HG03571 (cell line): ENCODE measurements at regions not wholly inside any gene's neighbourhood (a gene's known extent, or its start where the extent isn't known, plus 50 kb on each side); places are given as distances from the start of the nearest gene placed in this dataset.

Experiments used
- ATAC-seq: cut with Tn5 transposase; IDR thresholded peaks from one replicate; pipeline ENCODE4 v1.9.1; 2021; ENCODE audit not compliant: unreplicated experiment

DNA sequence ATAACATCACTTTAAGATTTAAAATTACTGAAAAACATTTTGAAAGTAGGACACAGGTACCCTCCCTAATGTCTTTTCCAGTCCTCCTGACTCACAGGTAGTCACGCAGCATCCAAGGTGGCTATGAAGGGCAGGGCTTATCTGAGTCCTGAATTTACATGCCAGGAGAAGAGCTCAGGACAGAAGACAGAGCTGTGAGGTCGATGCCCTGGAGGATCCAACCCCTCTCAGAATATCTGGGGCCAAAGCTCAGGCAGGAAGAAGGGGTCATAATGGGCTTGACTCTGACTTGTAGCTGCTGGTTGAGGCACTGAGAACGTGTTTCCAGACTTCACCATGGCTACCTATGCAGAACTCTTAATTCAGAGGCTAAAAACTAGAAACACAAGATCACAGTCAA, 177.5 kb downstream of the AASDH start:
- ATAC-seq: no peak

GRCh38 chr4:56208103-56208502, 179.2 kb downstream of the AASDH start:
- no peak for ATAC-seq

- ATAC-seq: no peak
These were observed 181.0 kb downstream of the AASDH start for GRCh38 chr4:56206258-56206657.

GRCh38 chr4:56200275-56200674, 187.0 kb downstream of the AASDH start:
- no peak for ATAC-seq

GRCh38 chr4:56198265-56198664, 189.0 kb downstream of the AASDH start:
- ATAC-seq: no peak

GRCh38 chr4:56197387-56197786, 189.9 kb downstream of the AASDH start:
- no peak for ATAC-seq

DNA sequence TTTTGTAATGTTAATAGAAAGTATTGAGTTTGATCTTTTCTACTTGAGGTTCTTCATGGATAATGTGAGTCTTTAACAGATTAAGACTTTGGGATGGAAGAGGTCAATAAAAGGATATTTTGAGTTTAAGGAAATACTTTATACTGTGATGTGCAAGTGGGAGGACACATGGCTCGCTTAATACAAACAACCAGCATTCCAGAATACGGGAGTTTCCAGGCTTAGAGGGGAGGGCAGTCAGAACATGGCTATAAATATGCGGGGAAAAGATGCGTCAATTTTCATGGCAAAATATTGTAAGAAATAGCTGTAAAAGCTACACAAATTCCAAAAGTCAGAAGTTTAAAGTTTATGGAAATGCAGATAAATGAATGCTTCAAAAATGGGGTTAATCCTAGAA, 192.3 kb downstream of the AASDH start:
- ATAC-seq: no peak

DNA sequence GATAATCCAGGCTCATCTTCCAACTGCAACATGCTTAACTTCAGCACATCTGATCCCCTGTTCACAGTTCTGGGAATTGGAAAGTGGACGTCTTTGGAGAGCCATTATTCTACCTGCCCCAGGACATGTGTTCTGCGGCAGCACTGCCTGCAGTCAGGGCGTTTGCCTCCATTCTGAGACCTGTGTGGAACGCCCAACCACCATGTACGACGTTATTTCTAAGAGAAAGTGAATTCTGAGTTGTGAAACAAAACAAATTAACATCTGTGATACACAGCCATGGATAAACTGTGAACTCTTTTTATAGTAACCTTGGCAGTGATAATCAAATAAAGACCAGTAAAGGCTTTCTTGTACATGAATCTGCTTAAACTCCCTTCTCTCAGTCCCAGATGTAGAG, 195.8 kb downstream of the AASDH start:
- no peak for ATAC-seq

DNA sequence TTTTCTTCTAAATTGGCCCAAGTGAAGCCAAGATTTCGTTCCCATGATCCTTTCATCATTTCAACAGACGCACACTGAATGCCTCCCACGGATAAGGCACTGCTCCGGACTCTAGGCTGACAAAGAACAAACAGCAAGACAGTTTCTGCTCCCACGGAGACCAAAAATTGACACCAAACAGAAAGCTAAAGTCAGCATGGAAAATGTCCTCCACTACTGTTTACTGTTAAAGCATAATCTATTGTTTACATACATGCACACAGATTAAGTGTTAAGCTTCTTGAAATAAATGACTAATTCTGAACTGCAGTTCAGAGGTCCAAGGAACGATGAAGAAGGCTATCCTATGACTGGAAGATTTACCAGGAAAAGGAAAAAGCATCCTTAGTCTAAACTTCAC, 199.6 kb downstream of the AASDH start:
- no peak for ATAC-seq

- no peak for ATAC-seq
These were observed 200.3 kb downstream of the AASDH start for GRCh38 chr4:56186808-56187523.

- no peak for ATAC-seq
These were observed 201.4 kb downstream of the AASDH start for GRCh38 chr4:56185901-56186300.

GRCh38 chr4:56184214-56184613, 203.1 kb downstream of the AASDH start:
- no peak for ATAC-seq

GRCh38 chr4:56183344-56183959, 203.8 kb downstream of the AASDH start:
- peak; percentile 79 for ATAC-seq

GRCh38 chr4:56182356-56182755, 204.9 kb downstream of the AASDH start:
- no peak for ATAC-seq

DNA sequence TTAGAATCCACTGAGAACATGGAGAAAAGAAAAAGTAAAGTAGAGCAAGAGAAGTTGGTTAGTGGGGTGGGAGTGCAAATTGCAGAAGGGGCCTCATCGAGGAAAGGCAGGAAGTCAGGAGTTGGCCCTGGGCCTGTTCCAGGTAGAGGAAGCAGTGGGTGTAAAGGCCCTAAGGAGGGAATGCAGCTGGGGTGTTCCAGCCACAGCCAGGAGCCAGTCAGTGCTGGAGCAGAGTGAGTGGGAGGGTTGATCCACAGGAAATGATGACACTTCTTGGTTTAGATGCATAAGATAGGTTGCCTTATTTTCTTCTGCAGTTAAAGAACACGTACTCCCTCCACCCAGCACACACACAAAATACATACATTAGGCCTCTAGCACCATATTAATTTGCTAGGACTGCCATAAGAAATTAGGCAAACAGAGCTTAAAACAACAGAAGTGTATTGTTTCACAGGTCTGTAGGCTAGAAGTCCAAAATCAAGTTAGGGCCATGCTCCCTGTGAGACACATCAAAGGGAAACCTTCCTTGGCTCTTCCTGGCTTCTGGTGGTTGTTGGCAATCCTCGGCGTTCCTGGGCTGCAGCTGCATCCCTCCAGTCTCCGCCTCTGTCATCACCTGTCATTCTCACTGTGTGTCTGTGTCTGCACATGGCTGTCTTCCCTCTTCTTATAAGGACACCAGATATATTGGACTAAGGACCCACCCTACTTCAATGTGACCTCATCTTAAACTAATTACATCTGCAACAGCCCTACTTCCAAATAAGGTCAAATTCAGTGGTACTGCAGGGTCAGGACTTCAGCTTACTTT, 205.9 kb downstream of the AASDH start:
- no peak for ATAC-seq

- ATAC-seq: no peak
These were observed 218.2 kb downstream of the AASDH start for GRCh38 chr4:56169061-56169460.

DNA sequence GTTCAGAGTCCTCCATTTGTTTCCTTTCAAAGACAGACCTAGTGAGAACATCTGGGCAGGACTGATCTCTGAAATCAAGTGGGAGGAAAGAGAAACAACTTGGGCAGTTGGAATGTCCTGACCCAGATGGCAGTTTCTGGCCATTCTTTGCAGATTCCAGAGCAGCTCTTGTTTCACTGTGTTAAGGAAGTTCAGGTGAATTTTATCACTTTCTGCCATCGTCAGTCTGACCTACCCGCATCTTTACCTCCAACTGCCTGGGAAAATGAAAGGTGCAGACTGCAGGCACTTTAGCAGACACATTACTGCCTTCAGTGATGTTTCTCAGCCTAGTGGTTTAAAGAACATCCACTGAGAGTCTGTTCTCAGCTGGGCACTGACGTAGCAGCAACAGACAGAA, 216.2 kb downstream of the CEP135 start:
- no peak for ATAC-seq

DNA sequence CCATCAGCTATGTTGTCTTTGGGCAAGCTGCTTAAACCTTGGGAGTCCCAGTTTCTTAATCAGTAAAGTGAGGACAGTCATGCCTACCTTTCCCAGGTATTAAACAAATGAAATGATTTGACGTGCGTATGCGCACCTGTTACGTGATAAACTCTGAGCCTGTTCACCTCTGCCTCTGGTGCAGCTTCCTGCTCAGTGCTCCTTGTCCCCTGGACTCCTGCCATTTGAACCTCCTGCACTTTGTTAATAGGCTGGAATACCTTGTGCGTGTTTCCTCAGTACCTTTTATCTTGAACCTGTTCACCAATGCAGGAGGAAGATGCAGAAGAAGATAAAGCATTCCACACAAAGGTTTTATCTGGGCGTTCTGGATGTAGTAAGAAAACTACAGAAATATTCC, 211.9 kb downstream of the CEP135 start:
- no peak for ATAC-seq

GRCh38 chr4:56158483-56158882, 209.7 kb downstream of the CEP135 start:
- no peak for ATAC-seq

GRCh38 chr4:56156141-56156540, 207.4 kb downstream of the CEP135 start:
- no peak for ATAC-seq

DNA sequence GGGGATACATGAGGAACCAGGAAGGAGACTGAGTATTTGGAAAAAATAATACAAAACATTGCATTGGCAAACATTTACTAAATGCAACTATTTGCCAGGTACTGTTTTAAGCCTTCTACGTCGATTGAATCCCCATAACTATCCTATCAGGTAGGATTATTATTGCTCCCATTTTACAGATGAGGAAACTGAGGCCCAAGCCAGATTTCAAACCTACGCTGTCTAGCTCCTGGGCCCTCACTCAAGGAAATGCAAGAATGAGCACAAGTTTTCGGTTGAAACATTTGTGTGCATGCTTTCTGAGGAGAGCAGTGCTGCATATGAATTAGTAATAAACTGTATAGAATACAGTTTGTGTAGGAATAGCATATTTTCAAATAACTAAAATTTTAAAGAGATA, 206.7 kb downstream of the CEP135 start:
- ATAC-seq: no peak

- ATAC-seq: no peak
These were observed 200.8 kb downstream of the CEP135 start for GRCh38 chr4:56149591-56149990.
